AG09319 (cell line): ENCODE measurements at regions not wholly inside any gene's neighbourhood (a gene's known extent, or its start where the extent isn't known, plus 50 kb on each side); places are given as distances from the start of the nearest gene placed in this dataset.
"Not testable (repeated sequence)": the region's sequence is repeated elsewhere in the genome, so short reads cannot be mapped to it uniquely, and the experiment has no call there.

Source experiments
- DNase-seq: peaks from one replicate; pipeline ENCODE4 v3.0.0-alpha.2; 2010; ENCODE audit warnings: low read depth; ENCODE audit errors: extremely low read depth
- CTCF ChIP-seq: IDR thresholded peaks from 2 replicates; pipeline ENCODE4 v1.5.1; 2011; ENCODE audit warnings: low read depth, mild to moderate bottlenecking, inconsistent platforms, low read length, moderate library complexity

GRCh38 chr1:182301467-182302198, 90.0 kb downstream of the GLUL start:
- DNase-seq = no peak
- TF ChIP-seq CTCF = no peak; the same call in 1 of the 2 replicates

GRCh38 chr1:182301026-182301436, 90.6 kb downstream of the GLUL start:
- DNase-seq = no peak
- TF ChIP-seq CTCF = no peak

GRCh38 chr1:182299728-182300616, 91.6 kb downstream of the GLUL start:
- TF ChIP-seq CTCF = no peak
- no peak for DNase-seq

- not testable (repeated sequence) for DNase-seq
These were observed 92.4 kb downstream of the GLUL start for GRCh38 chr1:182299054-182299727.

- TF ChIP-seq CTCF = no peak
- no peak for DNase-seq
These were observed 94.3 kb downstream of the GLUL start for GRCh38 chr1:182297335-182297734.

GRCh38 chr1:182295697-182296096, 95.9 kb downstream of the GLUL start:
- DNase-seq = no peak
- TF ChIP-seq CTCF = no peak

- no peak for DNase-seq
- no peak for TF ChIP-seq CTCF
These were observed 98.4 kb downstream of the GLUL start for GRCh38 chr1:182293119-182293589.
